Brain microvascular endothelial cell (primary cell): ENCODE measurements at regions not wholly inside any gene's neighbourhood (a gene's known extent, or its start where the extent isn't known, plus 50 kb on each side); places are given as distances from the start of the nearest gene placed in this dataset.

ENCODE experiments used
- DNase-seq: peaks from one replicate; pipeline ENCODE4 v3.0.0-alpha.2; 2020
- H3K27ac ChIP-seq: fragments of 250-450 bp; sonication (Bioruptor Pico); 2 replicates; pipeline ENCODE4 v1.5.1; 2020; ENCODE audit warnings: mild to moderate bottlenecking, moderate library complexity
- H3K27me3 ChIP-seq: fragments of 250-450 bp; sonication (Bioruptor Pico); replicated peaks from 2 replicates; pipeline ENCODE4 v1.5.1; 2020; ENCODE audit warnings: mild to moderate bottlenecking
- H3K36me3 ChIP-seq: fragments of 250-450 bp; sonication (Bioruptor Pico); replicated peaks from 2 replicates; pipeline ENCODE4 v1.5.1; 2020; ENCODE audit warnings: mild to moderate bottlenecking
- H3K4me3 ChIP-seq: 2 replicates; pipeline ENCODE4 v1.5.1; 2011; ENCODE audit warnings: low read depth, mild to moderate bottlenecking, control low read depth, low read length, moderate library complexity
- in situ Hi-C: cut with HindIII; loops from 2 replicates; pipeline ENCODE4 v1.10.0; 2017; ENCODE audit warnings: low sequenced_read_pairs, low pct_ligation_motif_present
- TF ChIP-seq, protein P1 (sequence below): IDR thresholded peaks from 2 replicates; pipeline ENCODE4 v1.5.1; 2011; ENCODE audit warnings: low read depth, mild to moderate bottlenecking, moderate library complexity, low read length, control low read depth, inconsistent platforms; ENCODE audit errors: missing control alignments

DNA sequence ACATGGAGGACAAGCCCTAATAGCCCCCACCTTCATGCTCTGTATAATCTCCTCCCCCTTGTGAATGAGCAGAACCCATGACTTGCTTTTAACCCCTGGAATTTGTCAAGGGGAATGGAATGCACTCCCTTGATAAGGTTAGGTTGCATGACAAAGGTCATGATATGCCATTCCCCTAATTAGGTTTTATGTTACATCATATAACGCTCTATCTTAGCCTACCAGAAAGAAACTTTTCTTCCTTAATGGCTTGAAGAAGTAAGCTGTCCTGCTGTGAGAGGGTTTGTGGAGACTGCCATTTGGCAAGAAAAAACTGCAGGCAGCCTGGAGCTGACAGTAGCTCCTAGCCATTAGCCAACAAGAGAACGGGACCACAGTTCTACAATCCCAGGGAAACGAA is 399.8 kb upstream of the MAD2L1 start:
- in situ Hi-C loops: no loop called here
- H3K27me3 ChIP-seq: no peaks in the 10 kb centered on the region
- H3K4me3 ChIP-seq: no peak overlapping the region
- TF ChIP-seq, protein P1, sequence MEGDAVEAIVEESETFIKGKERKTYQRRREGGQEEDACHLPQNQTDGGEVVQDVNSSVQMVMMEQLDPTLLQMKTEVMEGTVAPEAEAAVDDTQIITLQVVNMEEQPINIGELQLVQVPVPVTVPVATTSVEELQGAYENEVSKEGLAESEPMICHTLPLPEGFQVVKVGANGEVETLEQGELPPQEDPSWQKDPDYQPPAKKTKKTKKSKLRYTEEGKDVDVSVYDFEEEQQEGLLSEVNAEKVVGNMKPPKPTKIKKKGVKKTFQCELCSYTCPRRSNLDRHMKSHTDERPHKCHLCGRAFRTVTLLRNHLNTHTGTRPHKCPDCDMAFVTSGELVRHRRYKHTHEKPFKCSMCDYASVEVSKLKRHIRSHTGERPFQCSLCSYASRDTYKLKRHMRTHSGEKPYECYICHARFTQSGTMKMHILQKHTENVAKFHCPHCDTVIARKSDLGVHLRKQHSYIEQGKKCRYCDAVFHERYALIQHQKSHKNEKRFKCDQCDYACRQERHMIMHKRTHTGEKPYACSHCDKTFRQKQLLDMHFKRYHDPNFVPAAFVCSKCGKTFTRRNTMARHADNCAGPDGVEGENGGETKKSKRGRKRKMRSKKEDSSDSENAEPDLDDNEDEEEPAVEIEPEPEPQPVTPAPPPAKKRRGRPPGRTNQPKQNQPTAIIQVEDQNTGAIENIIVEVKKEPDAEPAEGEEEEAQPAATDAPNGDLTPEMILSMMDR: no peak
- DNase-seq: no peak
- H3K27ac ChIP-seq: no peak overlapping the region
- H3K36me3 ChIP-seq: no peaks in the 10 kb centered on the region

DNA sequence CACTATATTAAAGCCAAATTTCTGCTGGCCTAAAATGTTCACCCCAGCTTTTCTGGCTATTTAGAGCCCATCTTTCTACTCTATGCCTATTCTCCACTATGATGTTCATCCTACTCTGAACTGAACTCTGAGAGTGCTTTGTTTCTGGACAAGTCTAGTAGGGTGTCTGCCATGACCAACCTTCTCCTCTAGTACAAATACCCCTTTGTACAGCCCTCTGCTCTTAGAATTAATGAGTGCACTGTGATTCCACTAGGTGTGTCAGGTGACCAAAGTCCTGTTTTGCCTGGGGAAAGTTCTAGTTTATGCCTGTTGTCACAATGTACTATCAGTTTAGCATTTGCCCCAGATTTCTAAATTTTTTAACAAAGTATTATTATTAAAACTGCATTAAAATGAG is 388.1 kb upstream of the MAD2L1 start:
- in situ Hi-C loops: no loop called here

DNA sequence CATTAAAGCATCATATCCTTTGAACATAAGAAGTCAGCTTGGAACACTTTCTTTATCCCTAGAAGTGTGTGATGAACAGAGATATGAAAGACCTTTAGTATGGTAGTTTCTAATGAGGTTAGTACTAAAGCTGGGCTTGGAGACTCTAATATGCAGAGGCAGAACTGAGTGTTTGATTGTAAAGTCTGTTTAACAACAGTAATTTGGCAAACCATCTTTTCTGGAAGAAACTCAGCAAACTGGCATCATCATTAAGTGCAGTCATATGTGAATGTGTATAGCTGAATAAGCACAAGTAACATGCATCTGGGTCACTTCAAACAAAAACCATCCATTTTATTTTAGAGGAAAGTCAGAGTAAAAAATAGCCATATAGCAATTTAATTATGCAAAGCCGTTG is 385.9 kb upstream of the MAD2L1 start:
- Histone ChIP-seq H3K36me3 (no peaks in the 10 kb centered on the region), H3K4me3 (no peak overlapping the region), H3K27ac (no peak overlapping the region), H3K27me3 (no peaks in the 10 kb centered on the region)
- DNase-seq: no peak
- TF ChIP-seq, protein P1: no peak
- in situ Hi-C loops: no loop called here

More for the DNA sequence above, 388.1 kb upstream of the MAD2L1 start:
- TF ChIP-seq, protein P1: no peak
- Histone ChIP-seq H3K36me3 (no peaks in the 10 kb centered on the region), H3K27ac (no peak overlapping the region), H3K27me3 (no peaks in the 10 kb centered on the region), H3K4me3 (no peak overlapping the region)
- DNase-seq: no peak

DNA sequence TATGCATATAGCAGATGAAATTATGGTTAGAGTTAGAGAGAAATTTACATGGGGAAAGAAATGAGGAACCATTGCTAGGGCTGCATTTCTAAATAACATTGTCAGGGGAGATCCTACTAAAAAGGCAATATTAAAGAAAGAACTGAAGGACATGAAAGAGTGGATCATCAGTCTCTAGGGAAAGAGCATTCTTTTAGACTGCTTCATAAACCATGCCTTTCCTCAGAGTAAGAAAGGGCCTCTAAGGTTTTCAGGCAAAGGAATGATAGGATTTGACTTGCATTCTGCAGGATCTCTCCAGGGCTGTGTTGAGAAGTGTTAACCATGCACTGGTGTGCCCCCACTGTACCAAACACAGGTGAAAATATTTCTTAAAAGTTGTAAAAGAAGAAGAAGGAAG is 385.4 kb upstream of the MAD2L1 start:
- TF ChIP-seq, protein P1: no peak
- Histone ChIP-seq H3K27ac (no peak overlapping the region), H3K27me3 (no peaks in the 10 kb centered on the region), H3K36me3 (no peaks in the 10 kb centered on the region), H3K4me3 (no peak overlapping the region)
- in situ Hi-C loops: no loop called here
- DNase-seq: no peak

DNA sequence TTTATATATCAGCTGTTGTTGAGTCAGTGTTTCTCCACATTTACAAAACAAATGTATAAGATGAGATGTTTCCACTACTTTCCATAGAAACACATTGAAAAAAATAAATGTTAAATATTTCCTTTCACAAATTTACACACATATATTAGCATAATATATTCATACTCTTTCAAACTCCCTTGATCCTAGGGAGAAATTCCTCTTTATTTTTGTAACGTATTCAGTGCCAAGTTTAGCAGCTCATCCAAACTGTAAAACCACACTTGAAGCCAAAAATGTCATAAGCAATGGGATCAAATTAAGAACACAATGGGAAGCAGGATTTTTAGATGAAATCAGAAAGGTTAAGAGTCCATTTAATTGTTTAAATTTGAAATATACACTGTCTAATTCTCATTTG is 381.1 kb upstream of the MAD2L1 start:
- in situ Hi-C loops: no loop called here
- no peaks in the 10 kb centered on the region for H3K27me3 ChIP-seq
- TF ChIP-seq, protein P1: no peak

DNA sequence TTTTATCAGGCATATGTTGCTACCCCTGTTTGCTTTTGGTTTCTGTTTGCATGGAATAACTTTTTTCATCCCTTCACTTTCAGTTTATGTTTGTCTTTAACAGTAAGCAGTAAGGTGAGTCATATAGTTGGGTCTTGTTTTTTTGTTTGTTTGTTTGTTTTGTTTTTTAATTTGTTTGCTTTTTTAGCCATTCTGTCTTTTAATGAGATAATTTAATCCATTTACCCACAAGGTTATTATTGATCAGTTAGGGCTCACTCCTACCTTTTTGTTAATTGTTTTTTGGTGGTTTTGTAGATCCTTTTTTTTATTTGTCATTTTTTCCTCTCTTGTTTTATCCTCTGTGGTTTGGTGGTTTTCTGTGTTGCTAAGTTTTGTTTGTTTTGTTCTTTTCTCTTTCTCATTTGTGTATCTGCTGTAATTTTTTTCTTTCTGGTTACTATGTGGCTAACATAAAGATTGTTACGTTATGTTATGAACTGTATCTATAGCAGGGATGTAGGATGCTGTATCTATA is 379.5 kb upstream of the MAD2L1 start:
- TF ChIP-seq, protein P1: no peak
- Histone ChIP-seq H3K27ac (no peak overlapping the region), H3K27me3 (no peaks in the 10 kb centered on the region), H3K4me3 (no peak overlapping the region), H3K36me3 (no peaks in the 10 kb centered on the region)
- in situ Hi-C loops: no loop called here
- DNase-seq: no peak

More for the DNA sequence above, 381.1 kb upstream of the MAD2L1 start:
- Histone ChIP-seq H3K27ac (no peak overlapping the region), H3K4me3 (no peak overlapping the region), H3K36me3 (no peaks in the 10 kb centered on the region)
- no peak for DNase-seq
